Memory B cell (primary cell): ENCODE measurements at regions not wholly inside any gene's neighbourhood (a gene's known extent, or its start where the extent isn't known, plus 50 kb on each side); places are given as distances from the start of the nearest gene placed in this dataset.

Experiments used
- ATAC-seq: fragments of 150-1000 bp; cut with Tn5 transposase; 2 replicates; pipeline ENCODE4 v1.10.0; 2021; ENCODE audit warnings: low read depth, mild to moderate bottlenecking, moderate library complexity
- DNase-seq, 2 donors: peaks; one replicate each; pipeline ENCODE4 v3.0.0; 2022; ENCODE audit warnings: low spot score in 2 of 2
- H3K27ac Mint-ChIP-seq: one replicate; pipeline ENCODE4 v1.8.0; 2022; ENCODE audit warnings: mild to moderate bottlenecking, moderate library complexity, mixed read lengths
- H3K27me3 Mint-ChIP-seq: one replicate; pipeline ENCODE4 v1.8.0; 2022; ENCODE audit warnings: mixed read lengths
- H3K36me3 Mint-ChIP-seq: one replicate; pipeline ENCODE4 v1.8.0; 2022; ENCODE audit warnings: mild to moderate bottlenecking, mixed read lengths
- H3K4me1 Mint-ChIP-seq: one replicate; pipeline ENCODE4 v1.8.0; 2022; ENCODE audit warnings: mixed read lengths
- H3K4me3 Mint-ChIP-seq: one replicate; pipeline ENCODE4 v1.8.0; 2022; ENCODE audit warnings: mild to moderate bottlenecking, moderate library complexity, mixed read lengths
- H3K9me3 Mint-ChIP-seq: one replicate; pipeline ENCODE4 v1.8.0; 2022; ENCODE audit warnings: mixed read lengths

- DNase-seq = no peak
- H3K36me3 Mint-ChIP-seq = no peaks in the 10 kb centered on the region
- H3K27me3 Mint-ChIP-seq = peaks cover 10% of the 10 kb centered on the region
- no peak overlapping the region for H3K27ac Mint-ChIP-seq
- H3K4me3 Mint-ChIP-seq = no peak overlapping the region
- no peaks in the 10 kb centered on the region for H3K4me1 Mint-ChIP-seq
- ATAC-seq = no peak
- H3K9me3 Mint-ChIP-seq = no peaks in the 10 kb centered on the region
Observed at GRCh38 chr14:21990116-21990515, 316.5 kb upstream of the OR4E1 start.

- no peaks in the 10 kb centered on the region for H3K4me1 Mint-ChIP-seq
- DNase-seq (no peak), ATAC-seq (no peak)
- no peak overlapping the region for H3K27ac Mint-ChIP-seq
- no peak overlapping the region for H3K4me3 Mint-ChIP-seq
- no peaks in the 10 kb centered on the region for H3K36me3 Mint-ChIP-seq
- no peaks in the 10 kb centered on the region for H3K9me3 Mint-ChIP-seq
- H3K27me3 Mint-ChIP-seq = peaks cover 10% of the 10 kb centered on the region
Observed at GRCh38 chr14:21989090-21989489, 315.5 kb upstream of the OR4E1 start.

- Mint-ChIP-seq H3K4me3 (no peak overlapping the region), H3K9me3 (no peaks in the 10 kb centered on the region), H3K36me3 (no peaks in the 10 kb centered on the region), H3K27ac (no peak overlapping the region), H3K4me1 (no peaks in the 10 kb centered on the region), H3K27me3 (peaks cover 11% of the 10 kb centered on the region)
- DNase-seq = no peak
- no peak for ATAC-seq
Observed at GRCh38 chr14:21988413-21988812, 314.8 kb upstream of the OR4E1 start.

- DNase-seq = no peak
- no peaks in the 10 kb centered on the region for H3K4me1 Mint-ChIP-seq
- no peaks in the 10 kb centered on the region for H3K9me3 Mint-ChIP-seq
- peaks cover 10% of the 10 kb centered on the region for H3K27me3 Mint-ChIP-seq
- no peak overlapping the region for H3K27ac Mint-ChIP-seq
- no peaks in the 10 kb centered on the region for H3K36me3 Mint-ChIP-seq
- H3K4me3 Mint-ChIP-seq = no peak overlapping the region
- ATAC-seq = no peak
Observed at GRCh38 chr14:21987937-21988336, 314.3 kb upstream of the OR4E1 start.

GRCh38 chr14:21985081-21985480 is 311.5 kb upstream of the OR4E1 start:
- Mint-ChIP-seq H3K27ac (no peak overlapping the region), H3K4me1 (no peaks in the 10 kb centered on the region), H3K4me3 (no peak overlapping the region), H3K9me3 (no peaks in the 10 kb centered on the region), H3K36me3 (no peaks in the 10 kb centered on the region), H3K27me3 (peaks cover 7% of the 10 kb centered on the region)
- DNase-seq (no peak), ATAC-seq (no peak)

GRCh38 chr14:21978999-21979314 is 305.3 kb upstream of the OR4E1 start:
- Mint-ChIP-seq H3K36me3 (no peaks in the 10 kb centered on the region), H3K4me3 (no peak overlapping the region)

GRCh38 chr14:21978184-21978998 is 304.8 kb upstream of the OR4E1 start:
- peak; percentile 51 to 55 for DNase-seq
- ATAC-seq = no peak
- H3K9me3 Mint-ChIP-seq = peaks cover 2% of the 10 kb centered on the region
- peaks cover 7% of the 10 kb centered on the region for H3K27me3 Mint-ChIP-seq
- no peaks in the 10 kb centered on the region for H3K36me3 Mint-ChIP-seq
- H3K27ac Mint-ChIP-seq = no peak overlapping the region
- H3K4me1 Mint-ChIP-seq = no peaks in the 10 kb centered on the region
- H3K4me3 Mint-ChIP-seq = no peak overlapping the region

More at GRCh38 chr14:21978999-21979314, 305.3 kb upstream of the OR4E1 start:
- Mint-ChIP-seq H3K27ac (no peak overlapping the region), H3K27me3 (peaks cover 9% of the 10 kb centered on the region), H3K4me1 (no peaks in the 10 kb centered on the region), H3K9me3 (peaks cover 2% of the 10 kb centered on the region)
- no peak for DNase-seq
- no peak for ATAC-seq

- no peaks in the 10 kb centered on the region for H3K36me3 Mint-ChIP-seq
- H3K4me3 Mint-ChIP-seq = no peak overlapping the region
- ATAC-seq (no peak), DNase-seq (no peak)
- H3K4me1 Mint-ChIP-seq = no peaks in the 10 kb centered on the region
- no peak overlapping the region for H3K27ac Mint-ChIP-seq
- H3K9me3 Mint-ChIP-seq = peaks cover 2% of the 10 kb centered on the region
- peaks cover 7% of the 10 kb centered on the region for H3K27me3 Mint-ChIP-seq
Observed at GRCh38 chr14:21974741-21975140, 301.1 kb upstream of the OR4E1 start.

- DNase-seq (no peak), ATAC-seq (no peak)
- H3K9me3 Mint-ChIP-seq = no peaks in the 10 kb centered on the region
- H3K36me3 Mint-ChIP-seq = no peaks in the 10 kb centered on the region
- H3K4me1 Mint-ChIP-seq = no peaks in the 10 kb centered on the region
- no peak overlapping the region for H3K27ac Mint-ChIP-seq
- no peak overlapping the region for H3K4me3 Mint-ChIP-seq
- H3K27me3 Mint-ChIP-seq = peaks cover 17% of the 10 kb centered on the region
Observed at GRCh38 chr14:21965042-21965441, 291.4 kb upstream of the OR4E1 start.

- peaks cover 15% of the 10 kb centered on the region for H3K27me3 Mint-ChIP-seq
- ATAC-seq (no peak), DNase-seq (no peak)
- H3K9me3 Mint-ChIP-seq = no peaks in the 10 kb centered on the region
- no peaks in the 10 kb centered on the region for H3K4me1 Mint-ChIP-seq
- H3K36me3 Mint-ChIP-seq = no peaks in the 10 kb centered on the region
- no peak overlapping the region for H3K27ac Mint-ChIP-seq
- H3K4me3 Mint-ChIP-seq = no peak overlapping the region
Observed at GRCh38 chr14:21964180-21964579, 290.6 kb upstream of the OR4E1 start.

- no peak overlapping the region for H3K4me3 Mint-ChIP-seq
- peaks cover 2% of the 10 kb centered on the region for H3K36me3 Mint-ChIP-seq
- H3K27ac Mint-ChIP-seq = no peak overlapping the region
- no peaks in the 10 kb centered on the region for H3K4me1 Mint-ChIP-seq
- peaks cover 9% of the 10 kb centered on the region for H3K27me3 Mint-ChIP-seq
- peaks cover 5% of the 10 kb centered on the region for H3K9me3 Mint-ChIP-seq
- ATAC-seq = no peak
- DNase-seq = no peak
Observed at GRCh38 chr14:21960636-21961035, 287.0 kb upstream of the OR4E1 start.

- ATAC-seq (no peak), DNase-seq (no peak)
- no peak overlapping the region for H3K27ac Mint-ChIP-seq
- H3K4me3 Mint-ChIP-seq = no peak overlapping the region
- no peaks in the 10 kb centered on the region for H3K36me3 Mint-ChIP-seq
- peaks cover 12% of the 10 kb centered on the region for H3K27me3 Mint-ChIP-seq
- H3K4me1 Mint-ChIP-seq = no peaks in the 10 kb centered on the region
- no peaks in the 10 kb centered on the region for H3K9me3 Mint-ChIP-seq
Observed at GRCh38 chr14:21941885-21942284, 268.3 kb upstream of the OR4E1 start.

GRCh38 chr14:21940887-21941856 is 267.6 kb upstream of the OR4E1 start:
- no peaks in the 10 kb centered on the region for H3K36me3 Mint-ChIP-seq
- no peaks in the 10 kb centered on the region for H3K9me3 Mint-ChIP-seq
- no peak overlapping the region for H3K27ac Mint-ChIP-seq
- H3K27me3 Mint-ChIP-seq = peaks cover 12% of the 10 kb centered on the region
- no peak overlapping the region for H3K4me3 Mint-ChIP-seq
- H3K4me1 Mint-ChIP-seq = no peaks in the 10 kb centered on the region
- peak; percentile 27 for ATAC-seq
- DNase-seq = no peak

GRCh38 chr14:21939836-21940235 is 266.2 kb upstream of the OR4E1 start:
- DNase-seq (no peak), ATAC-seq (no peak)
- peaks cover 8% of the 10 kb centered on the region for H3K27me3 Mint-ChIP-seq
- no peaks in the 10 kb centered on the region for H3K4me1 Mint-ChIP-seq
- no peaks in the 10 kb centered on the region for H3K9me3 Mint-ChIP-seq
- H3K4me3 Mint-ChIP-seq = no peak overlapping the region
- H3K36me3 Mint-ChIP-seq = no peaks in the 10 kb centered on the region
- H3K27ac Mint-ChIP-seq = no peak overlapping the region
